ENCODE measurements at regions not wholly inside any gene's neighbourhood (a gene's known extent, or its start where the extent isn't known, plus 50 kb on each side); places are given as distances from the start of the nearest gene placed in this dataset.

DNA sequence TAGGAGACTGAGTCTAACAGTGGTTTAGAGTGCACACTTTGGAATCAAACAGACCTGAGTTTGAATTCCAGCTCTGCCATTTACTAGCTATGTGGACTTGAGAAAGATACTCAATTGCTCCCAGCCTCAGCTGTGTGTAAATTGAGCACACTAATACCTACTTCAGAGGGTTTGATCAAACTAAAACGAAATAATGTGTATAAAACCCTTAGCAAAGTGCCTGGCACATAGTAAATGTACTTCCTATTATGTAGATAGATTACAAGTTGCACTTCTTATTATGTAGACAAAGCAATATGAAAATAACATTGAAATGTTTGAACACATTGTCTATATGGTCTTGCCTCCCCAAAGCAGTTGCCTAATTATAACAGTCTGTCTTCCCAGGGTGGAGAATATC, 180.6 kb downstream of the ANXA2 start:
- Histone ChIP-seq H3K36me3 (ENCODE audit: control insufficient read depth, insufficient read depth, low read length) (no peaks in the 10 kb centered on the region), H3K79me2 (ENCODE audit: control insufficient read depth, insufficient read depth, low read length) (no peaks in the 10 kb centered on the region), H3K9ac (ENCODE audit: insufficient read depth in 1 of 2, low read depth in 2 of 2, low read length in 2 of 2) (no peak overlapping the region), H4K20me1 (replicated peaks; ENCODE audit: control insufficient read depth, insufficient read depth, low read length) (no peaks in the 10 kb centered on the region), H3K4me2 (ENCODE audit: insufficient read depth, low read length) (no peak overlapping the region), H3K27me3 (ENCODE audit: control insufficient read depth in 2 of 2, insufficient read depth in 2 of 2, low read length in 2 of 2) (no peaks in the 10 kb centered on the region; a peak in 1 of 5 replicates), H3K9me1 (ENCODE audit: control insufficient read depth, insufficient read depth, low read length) (no peaks in the 10 kb centered on the region), H3K9me3 (replicated peaks; ENCODE audit: control insufficient read depth, insufficient read depth, low read depth, low read length) (no peaks in the 10 kb centered on the region), H2AFZ (ENCODE audit: low read depth, low read length) (no peak overlapping the region), H3K4me1 (replicated peaks in 1 of 2; ENCODE audit: control insufficient read depth in 2 of 2, insufficient read depth in 2 of 2, low read length in 2 of 2) (no peaks in the 10 kb centered on the region), H3K4me3 (no peak overlapping the region), H3K27ac (ENCODE audit: extremely low read depth, low read depth, low read length) (no peak overlapping the region)
- DNase-seq (ENCODE audit: extremely low read depth in 1 of 4, low spot score in 3 of 4): no peak
- BruUV-seq (replicated peaks): no TSS peak
- 0% methylated on average over 1 of the region's 1 CpG for WGBS (ENCODE audit: insufficient coverage, low coverage, missing lambda C conversion rate)
- intact Hi-C loops (cut with micrococcal nuclease): no loop called here
- TF ChIP-seq HDGF (IDR thresholded peaks at IDR 0.05) (no peak), CCNT2 (IDR thresholded peaks at IDR 0.05; ENCODE audit: borderline replicate concordance, extremely low read depth, insufficient read length, low read depth, low read length) (no peak), FUS (optimal IDR thresholded peaks at IDR 0.05; ENCODE audit: low read depth, low read length) (no peak)
- CTCF ChIA-PET (ENCODE audit: low intra/inter-chr PET ratio): no interaction called here
- no peak for FAIRE-seq
- in situ Hi-C loops (cut with MboI): no loop called here
- ATAC-seq: no peak
- POLR2A ChIA-PET: no interaction called here

DNA sequence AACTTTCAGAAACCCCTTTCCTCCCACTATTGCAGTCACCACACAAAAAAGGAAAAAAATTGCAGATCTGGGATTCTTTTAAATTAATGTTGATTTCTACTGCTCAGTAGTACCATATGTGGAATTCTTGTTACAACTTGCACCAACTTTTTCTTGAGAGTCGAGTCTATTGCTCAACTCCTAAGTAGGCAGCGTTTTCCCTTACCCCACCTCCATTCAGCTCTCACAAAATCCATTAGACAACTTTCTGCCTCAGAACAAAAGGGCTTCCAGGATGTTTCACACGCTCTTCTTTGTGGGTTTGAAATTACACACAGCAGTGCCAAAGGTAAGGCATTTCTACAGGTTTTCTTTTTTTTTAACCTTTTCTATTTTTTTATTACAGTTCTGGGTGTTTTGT, 179.5 kb downstream of the ANXA2 start:
- TF ChIP-seq ZNF717 (CRISPR knock-in tag; IDR thresholded peaks at IDR 0.05) (no peak), CC2D1A (IDR thresholded peaks at IDR 0.05) (no peak), MEIS2 (IDR thresholded peaks at IDR 0.05; ENCODE audit: partially characterized antibody) (no peak), PCBP2 (IDR thresholded peaks at IDR 0.05; ENCODE audit: low read depth, low read length, poor library complexity, severe bottlenecking) (no peak), COPS2 (conservative IDR thresholded peaks at IDR 0.05) (no peak)
- TF ChIP-seq, protein P1, sequence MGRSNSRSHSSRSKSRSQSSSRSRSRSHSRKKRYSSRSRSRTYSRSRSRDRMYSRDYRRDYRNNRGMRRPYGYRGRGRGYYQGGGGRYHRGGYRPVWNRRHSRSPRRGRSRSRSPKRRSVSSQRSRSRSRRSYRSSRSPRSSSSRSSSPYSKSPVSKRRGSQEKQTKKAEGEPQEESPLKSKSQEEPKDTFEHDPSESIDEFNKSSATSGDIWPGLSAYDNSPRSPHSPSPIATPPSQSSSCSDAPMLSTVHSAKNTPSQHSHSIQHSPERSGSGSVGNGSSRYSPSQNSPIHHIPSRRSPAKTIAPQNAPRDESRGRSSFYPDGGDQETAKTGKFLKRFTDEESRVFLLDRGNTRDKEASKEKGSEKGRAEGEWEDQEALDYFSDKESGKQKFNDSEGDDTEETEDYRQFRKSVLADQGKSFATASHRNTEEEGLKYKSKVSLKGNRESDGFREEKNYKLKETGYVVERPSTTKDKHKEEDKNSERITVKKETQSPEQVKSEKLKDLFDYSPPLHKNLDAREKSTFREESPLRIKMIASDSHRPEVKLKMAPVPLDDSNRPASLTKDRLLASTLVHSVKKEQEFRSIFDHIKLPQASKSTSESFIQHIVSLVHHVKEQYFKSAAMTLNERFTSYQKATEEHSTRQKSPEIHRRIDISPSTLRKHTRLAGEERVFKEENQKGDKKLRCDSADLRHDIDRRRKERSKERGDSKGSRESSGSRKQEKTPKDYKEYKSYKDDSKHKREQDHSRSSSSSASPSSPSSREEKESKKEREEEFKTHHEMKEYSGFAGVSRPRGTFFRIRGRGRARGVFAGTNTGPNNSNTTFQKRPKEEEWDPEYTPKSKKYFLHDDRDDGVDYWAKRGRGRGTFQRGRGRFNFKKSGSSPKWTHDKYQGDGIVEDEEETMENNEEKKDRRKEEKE (IDR thresholded peaks at IDR 0.05; ENCODE audit: borderline replicate concordance in 1 of 2, control insufficient read depth in 1 of 2, low read depth in 2 of 2, low read length in 1 of 2): no peak
- Histone ChIP-seq H3K27me3 (ENCODE audit: control insufficient read depth in 2 of 2, insufficient read depth in 2 of 2, low read length in 2 of 2) (no peaks in the 10 kb centered on the region; a peak in 1 of 5 replicates), H3K79me2 (ENCODE audit: control insufficient read depth, insufficient read depth, low read length) (no peaks in the 10 kb centered on the region), H3K27ac (ENCODE audit: extremely low read depth, low read depth, low read length) (no peak overlapping the region), H3K9me1 (ENCODE audit: control insufficient read depth, insufficient read depth, low read length) (no peaks in the 10 kb centered on the region), H3K4me1 (replicated peaks in 1 of 2; ENCODE audit: control insufficient read depth in 2 of 2, insufficient read depth in 2 of 2, low read length in 2 of 2) (no peaks in the 10 kb centered on the region), H3K4me2 (ENCODE audit: insufficient read depth, low read length) (no peak overlapping the region), H2AFZ (ENCODE audit: low read depth, low read length) (no peak overlapping the region), H3K4me3 (no peak overlapping the region), H4K20me1 (replicated peaks; ENCODE audit: control insufficient read depth, insufficient read depth, low read length) (no peaks in the 10 kb centered on the region), H3K9ac (ENCODE audit: insufficient read depth in 1 of 2, low read depth in 2 of 2, low read length in 2 of 2) (no peak overlapping the region), H3K9me3 (replicated peaks; ENCODE audit: control insufficient read depth, insufficient read depth, low read depth, low read length) (no peaks in the 10 kb centered on the region), H3K36me3 (ENCODE audit: control insufficient read depth, insufficient read depth, low read length) (no peaks in the 10 kb centered on the region)
- ATAC-seq (no peak), FAIRE-seq (no peak), DNase-seq (ENCODE audit: extremely low read depth in 1 of 4, low spot score in 3 of 4) (no peak)
- ChIA-PET POLR2A (no interaction called here), CTCF (ENCODE audit: low intra/inter-chr PET ratio) (no interaction called here)
- no TSS peak for BruUV-seq (replicated peaks)
- in situ Hi-C loops (cut with MboI): no loop called here
- intact Hi-C loops (cut with micrococcal nuclease): no loop called here
- WGBS (ENCODE audit: insufficient coverage, low coverage, missing lambda C conversion rate): 0% methylated on average over 3 of the region's 3 CpGs

All from K562 (cell line).